ENCODE measurements at regions not wholly inside any gene's neighbourhood (a gene's known extent, or its start where the extent isn't known, plus 50 kb on each side); places are given as distances from the start of the nearest gene placed in this dataset.
"Not testable (repeated sequence)": the region's sequence is repeated elsewhere in the genome, so short reads cannot be mapped to it uniquely, and the experiment has no call there.

DNA sequence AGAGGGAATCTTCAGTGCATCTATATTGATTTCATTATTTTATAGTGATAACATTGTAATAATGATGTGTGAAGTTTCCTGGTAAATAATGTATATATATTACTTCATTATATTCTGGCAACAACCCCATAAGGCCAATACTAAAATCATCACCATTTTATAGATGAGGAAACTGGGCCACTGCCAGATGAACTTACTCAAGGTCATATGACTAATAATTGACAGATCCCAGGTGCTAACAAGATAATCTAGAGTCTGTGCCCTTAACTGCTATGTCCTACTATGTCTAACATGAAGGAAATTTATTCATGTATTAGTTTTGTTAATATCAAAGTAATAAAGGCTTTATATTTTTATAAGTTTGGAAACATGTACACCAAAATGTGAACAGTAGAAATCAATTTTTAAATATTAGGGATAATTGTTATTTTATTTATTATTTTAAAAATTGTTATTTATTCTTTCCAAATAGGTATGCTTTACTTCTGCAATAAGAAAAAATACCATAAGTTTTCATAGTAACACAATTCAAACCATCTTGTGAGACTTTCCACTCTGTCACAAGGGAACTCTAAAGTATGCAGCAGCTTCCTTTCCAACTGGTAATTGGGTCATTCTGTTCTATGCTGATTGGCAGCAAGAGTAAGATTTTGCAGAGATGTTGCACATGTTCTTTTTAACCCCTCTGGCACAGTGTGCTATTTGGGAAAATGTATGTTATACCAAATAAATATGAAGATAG lies 90.8 kb upstream of the CMC1 start:
- Histone ChIP-seq H3K27me3 (no peaks in the 10 kb centered on the region), H3K4me1 (peaks cover 0 to 19% (median 8%) of the 10 kb centered on the region in 12 donors), H3K9me3 (peaks cover 0 to 14% (median 4%) of the 10 kb centered on the region in 12 donors), H3K27ac (peak overlapping the region in 9 of 12 donors; percentile 10 to 65 (median 50)), H3K4me3 (no peak overlapping the region), H3K36me3 (no peaks in the 10 kb centered on the region)
- ATAC-seq (peak; percentile 76 to 95 (median 88)), DNase-seq (peak in 1 of 5 donors; percentile 9)
- intact Hi-C loops (cut with DNase I): no loop called here
- TF ChIP-seq POLR2A (IDR thresholded peaks at IDR 0.05): no peak
- TF ChIP-seq, protein P1, sequence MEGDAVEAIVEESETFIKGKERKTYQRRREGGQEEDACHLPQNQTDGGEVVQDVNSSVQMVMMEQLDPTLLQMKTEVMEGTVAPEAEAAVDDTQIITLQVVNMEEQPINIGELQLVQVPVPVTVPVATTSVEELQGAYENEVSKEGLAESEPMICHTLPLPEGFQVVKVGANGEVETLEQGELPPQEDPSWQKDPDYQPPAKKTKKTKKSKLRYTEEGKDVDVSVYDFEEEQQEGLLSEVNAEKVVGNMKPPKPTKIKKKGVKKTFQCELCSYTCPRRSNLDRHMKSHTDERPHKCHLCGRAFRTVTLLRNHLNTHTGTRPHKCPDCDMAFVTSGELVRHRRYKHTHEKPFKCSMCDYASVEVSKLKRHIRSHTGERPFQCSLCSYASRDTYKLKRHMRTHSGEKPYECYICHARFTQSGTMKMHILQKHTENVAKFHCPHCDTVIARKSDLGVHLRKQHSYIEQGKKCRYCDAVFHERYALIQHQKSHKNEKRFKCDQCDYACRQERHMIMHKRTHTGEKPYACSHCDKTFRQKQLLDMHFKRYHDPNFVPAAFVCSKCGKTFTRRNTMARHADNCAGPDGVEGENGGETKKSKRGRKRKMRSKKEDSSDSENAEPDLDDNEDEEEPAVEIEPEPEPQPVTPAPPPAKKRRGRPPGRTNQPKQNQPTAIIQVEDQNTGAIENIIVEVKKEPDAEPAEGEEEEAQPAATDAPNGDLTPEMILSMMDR (IDR thresholded peaks at IDR 0.05): no peak

DNA sequence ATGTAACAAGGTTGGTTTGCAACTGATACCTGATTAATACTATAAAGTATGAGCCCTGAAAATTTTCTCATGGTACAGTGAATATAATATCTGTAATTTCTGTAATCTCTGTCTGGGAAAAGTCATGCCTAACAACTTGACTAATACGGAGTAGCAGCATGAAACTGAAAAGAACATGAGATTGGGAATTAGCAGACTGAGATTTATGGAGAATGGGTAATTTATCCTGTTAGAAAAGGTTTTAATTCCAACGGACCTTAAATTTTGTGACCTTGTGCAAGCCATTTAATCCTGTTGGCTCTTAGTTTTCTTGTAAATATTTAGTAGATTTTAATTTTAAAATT lies 90.2 kb upstream of the CMC1 start:
- no peak for DNase-seq
- Histone ChIP-seq H3K27me3 (no peaks in the 10 kb centered on the region), H3K27ac (peak overlapping the region in 11 of 12 donors; percentile 32 to 65 (median 51)), H3K4me3 (no peak overlapping the region), H3K4me1 (peaks cover 0 to 19% (median 8%) of the 10 kb centered on the region in 12 donors), H3K36me3 (no peaks in the 10 kb centered on the region), H3K9me3 (peaks cover 0 to 14% (median 4%) of the 10 kb centered on the region in 12 donors)
- WGBS, 4 donors: 47 to 73% (median 57%) methylated on average over 2 of the region's 2 CpGs
- intact Hi-C loops (cut with DNase I): no loop called here
- ATAC-seq: peak in 3 of 4 donors; percentile 18 to 71 (median 23)
- no peak for TF ChIP-seq POLR2A (IDR thresholded peaks at IDR 0.05)
- TF ChIP-seq, protein P1 (IDR thresholded peaks at IDR 0.05): no peak

DNA sequence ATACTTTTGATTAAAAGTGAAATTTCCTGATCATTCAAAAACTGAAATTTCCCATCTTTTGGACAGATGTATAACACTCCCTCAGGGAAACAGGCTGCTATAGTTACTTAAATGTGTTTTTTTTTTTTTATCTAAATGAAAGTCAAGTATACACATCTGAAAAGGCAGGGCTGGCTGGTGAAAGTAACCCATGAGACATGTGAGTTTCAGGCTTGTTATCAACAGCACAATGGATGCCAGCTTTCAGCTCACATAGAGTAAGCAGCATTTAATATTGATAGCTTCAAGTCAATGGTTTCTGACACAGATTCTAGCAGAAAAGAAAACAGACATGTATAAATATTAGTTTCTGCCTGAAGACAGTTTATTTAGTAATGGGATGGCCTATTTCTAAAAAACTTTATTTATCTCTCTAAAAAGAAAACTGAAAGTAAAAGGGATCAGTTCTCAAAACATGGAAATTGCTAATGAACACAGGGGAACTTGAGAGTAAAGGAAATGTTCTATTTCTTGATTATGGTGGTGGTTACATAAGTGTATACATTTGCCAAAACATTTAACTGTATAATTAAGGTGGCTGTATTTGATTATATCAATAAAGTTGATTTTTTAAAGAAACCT lies 89.7 kb upstream of the CMC1 start:
- peak in 1 of 4 donors; percentile 55 for ATAC-seq
- TF ChIP-seq, protein P1 (IDR thresholded peaks at IDR 0.05): no peak
- TF ChIP-seq POLR2A (IDR thresholded peaks at IDR 0.05): no peak
- H3K9me3 ChIP-seq: peaks cover 0 to 14% (median 4%) of the 10 kb centered on the region in 12 donors
- H3K27ac ChIP-seq: peak overlapping the region in 11 of 12 donors; percentile 32 to 65 (median 51)
- peaks cover 0 to 19% (median 8%) of the 10 kb centered on the region in 12 donors for H3K4me1 ChIP-seq
- H3K27me3 ChIP-seq: no peaks in the 10 kb centered on the region
- H3K4me3 ChIP-seq: peak overlapping the region in 3 of 12 donors; percentile 3 to 20 (median 11)
- H3K36me3 ChIP-seq: no peaks in the 10 kb centered on the region
- intact Hi-C loops (cut with DNase I): no loop called here
- DNase-seq: peak in 1 of 5 donors; percentile 23

DNA sequence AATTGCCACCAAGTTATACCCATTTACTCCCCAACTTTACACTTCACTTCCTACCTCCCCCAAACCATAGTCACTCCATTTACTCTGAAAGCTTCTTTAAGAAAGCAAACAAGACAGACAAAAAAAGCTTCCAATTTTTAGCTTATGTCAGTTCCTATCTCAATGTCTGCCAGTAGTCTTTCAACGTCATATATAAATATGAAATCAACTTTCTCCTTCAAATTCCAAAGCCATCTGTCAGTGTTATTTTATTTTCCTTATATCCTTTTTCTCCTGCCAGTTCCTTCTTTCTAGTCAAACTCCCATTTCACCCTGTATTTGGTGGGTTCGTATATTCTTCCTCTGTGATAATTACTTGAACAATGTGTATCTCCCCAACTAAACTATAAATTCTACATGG lies 85.8 kb upstream of the CMC1 start:
- ATAC-seq: no peak
- no peak for TF ChIP-seq POLR2A (IDR thresholded peaks at IDR 0.05)
- TF ChIP-seq, protein P1 (IDR thresholded peaks at IDR 0.05): no peak

DNA sequence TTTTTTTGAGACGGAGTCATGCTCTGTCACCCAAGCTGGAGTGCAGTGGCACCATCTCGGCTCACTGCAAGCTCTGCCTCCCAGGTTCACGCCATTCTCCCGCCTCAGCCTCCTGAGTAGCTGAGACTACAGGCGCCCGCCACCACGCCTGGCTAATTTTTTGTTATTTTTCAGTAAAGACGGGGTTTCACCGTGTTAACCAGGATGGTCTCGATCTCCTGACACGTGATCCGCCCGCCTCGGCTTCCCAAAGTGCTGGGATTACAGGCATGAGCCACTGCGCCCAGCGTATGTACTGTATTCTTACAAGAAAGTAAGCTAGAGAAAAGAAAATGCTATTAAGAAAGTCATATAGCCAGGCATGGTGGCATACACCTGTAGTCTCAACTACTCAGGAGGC lies 84.8 kb upstream of the CMC1 start:
- H3K27ac ChIP-seq; H3K36me3 ChIP-seq; H3K4me3 ChIP-seq; H3K4me1 ChIP-seq; H3K27me3 ChIP-seq; ATAC-seq; DNase-seq; intact Hi-C loops (cut with DNase I): not testable (repeated sequence)
- WGBS, 4 donors: 88 to 94% (median 90%) methylated on average over 16 of the region's 16 CpGs
- H3K9me3 ChIP-seq: peaks cover 0 to 42% (median 13%) of the 10 kb centered on the region in 12 donors

More for the DNA sequence above, 85.8 kb upstream of the CMC1 start:
- H3K9me3 ChIP-seq: peaks cover 0 to 42% (median 13%) of the 10 kb centered on the region in 12 donors
- 34 to 72% (median 53%) methylated on average over 2 of the region's 2 CpGs for WGBS, 4 donors
- no peak for DNase-seq
- H3K4me1 ChIP-seq: peaks cover 0 to 18% (median 6%) of the 10 kb centered on the region in 12 donors
- no peak overlapping the region for H3K4me3 ChIP-seq
- intact Hi-C loops (cut with DNase I): no loop called here
- no peaks in the 10 kb centered on the region for H3K27me3 ChIP-seq
- H3K36me3 ChIP-seq: no peaks in the 10 kb centered on the region
- H3K27ac ChIP-seq: no peak overlapping the region

Measured in heart left ventricle (tissue), 16 donors.